Calu3 (cell line): ENCODE measurements at regions not wholly inside any gene's neighbourhood (a gene's known extent, or its start where the extent isn't known, plus 50 kb on each side); places are given as distances from the start of the nearest gene placed in this dataset.

ENCODE experiments used
- BruUV-seq: library from RNA; stranded (reverse); fragments of 400-500 nt; replicated peaks from 2 replicates; lab custom pipeline; 2021; lab: Mats Ljungman, UMichigan
- CTCF ChIA-PET: fragments of 300-600 bp; sonication (Branson Sonifier 250); formaldehyde crosslinking; loops from one replicate; lab custom pipeline; 2022; ENCODE audit warnings: antibody characterized with exemption; lab: Charles Lee
- DNase-seq: peaks from one replicate; pipeline ENCODE4 v3.0.0; 2022
- H3K27ac Mint-ChIP-seq: one replicate; pipeline ENCODE4 v1.8.0; 2022; ENCODE audit warnings: mixed read lengths; ENCODE audit not compliant: unreplicated experiment
- H3K27me3 Mint-ChIP-seq: one replicate; pipeline ENCODE4 v1.8.0; 2022; ENCODE audit warnings: mixed read lengths; ENCODE audit not compliant: unreplicated experiment
- H3K36me3 Mint-ChIP-seq: one replicate; pipeline ENCODE4 v1.8.0; 2022; ENCODE audit warnings: mild to moderate bottlenecking, moderate library complexity, mixed read lengths; ENCODE audit not compliant: insufficient read depth, unreplicated experiment
- H3K4me1 Mint-ChIP-seq: one replicate; pipeline ENCODE4 v1.8.0; 2022; ENCODE audit warnings: mild to moderate bottlenecking, low read depth, mixed read lengths; ENCODE audit not compliant: unreplicated experiment
- H3K4me3 Mint-ChIP-seq: one replicate; pipeline ENCODE4 v1.8.0; 2022; ENCODE audit warnings: mild to moderate bottlenecking, low read depth, moderate library complexity, mixed read lengths; ENCODE audit not compliant: unreplicated experiment
- H3K9me3 Mint-ChIP-seq: one replicate; pipeline ENCODE4 v1.8.0; 2022; ENCODE audit warnings: low read depth, mixed read lengths; ENCODE audit not compliant: unreplicated experiment
- CTCF ChIP-seq: fragments of 200-600 bp; IDR thresholded peaks from one replicate; pipeline ENCODE4 v1.8.0; 2022; ENCODE audit warnings: antibody characterized with exemption; ENCODE audit not compliant: unreplicated experiment
- intact Hi-C: fragments of 100-400 bp; cut with micrococcal nuclease; formaldehyde crosslinking; loops from one replicate; pipeline ENCODE4 v1.10.0; 2022; ENCODE audit not compliant: unreplicated experiment

GRCh38 chr11:115665175-115665821, 161.1 kb upstream of the CADM1 start:
- H3K4me1 Mint-ChIP-seq: no peaks in the 10 kb centered on the region
- CTCF ChIA-PET: no interaction called here
- intact Hi-C loops: no loop called here
- H3K27me3 Mint-ChIP-seq: no peaks in the 10 kb centered on the region
- H3K9me3 Mint-ChIP-seq: peaks cover 5% of the 10 kb centered on the region
- H3K36me3 Mint-ChIP-seq: no peaks in the 10 kb centered on the region
- no peak for TF ChIP-seq CTCF
- DNase-seq: no peak
- no peak overlapping the region for H3K4me3 Mint-ChIP-seq
- BruUV-seq: no TSS peak
- no peak overlapping the region for H3K27ac Mint-ChIP-seq

GRCh38 chr11:115664313-115664712, 160.1 kb upstream of the CADM1 start:
- H3K27me3 Mint-ChIP-seq: no peaks in the 10 kb centered on the region
- intact Hi-C loops: no loop called here
- H3K27ac Mint-ChIP-seq: no peak overlapping the region
- no peak for DNase-seq
- H3K4me1 Mint-ChIP-seq: no peaks in the 10 kb centered on the region
- BruUV-seq: no TSS peak
- peaks cover 5% of the 10 kb centered on the region for H3K9me3 Mint-ChIP-seq
- CTCF ChIA-PET: no interaction called here
- H3K36me3 Mint-ChIP-seq: no peaks in the 10 kb centered on the region
- TF ChIP-seq CTCF: no peak
- no peak overlapping the region for H3K4me3 Mint-ChIP-seq

- no peak overlapping the region for H3K27ac Mint-ChIP-seq
- no peak overlapping the region for H3K4me3 Mint-ChIP-seq
- CTCF ChIA-PET: no interaction called here
- H3K4me1 Mint-ChIP-seq: no peaks in the 10 kb centered on the region
- no peak for TF ChIP-seq CTCF
- H3K27me3 Mint-ChIP-seq: no peaks in the 10 kb centered on the region
- intact Hi-C loops: no loop called here
- no TSS peak for BruUV-seq
- DNase-seq: no peak
- no peaks in the 10 kb centered on the region for H3K36me3 Mint-ChIP-seq
- peaks cover 5% of the 10 kb centered on the region for H3K9me3 Mint-ChIP-seq
These were observed 159.6 kb upstream of the CADM1 start for GRCh38 chr11:115663790-115664189.

- H3K4me1 Mint-ChIP-seq: no peaks in the 10 kb centered on the region
These were observed 156.0 kb upstream of the CADM1 start for GRCh38 chr11:115660030-115660805.

More at GRCh38 chr11:115660030-115660805, 156.0 kb upstream of the CADM1 start:
- no peak for TF ChIP-seq CTCF
- Mint-ChIP-seq H3K27ac (no peak overlapping the region), H3K4me3 (no peak overlapping the region), H3K36me3 (no peaks in the 10 kb centered on the region), H3K9me3 (peaks cover 3% of the 10 kb centered on the region), H3K27me3 (no peaks in the 10 kb centered on the region)
- intact Hi-C loops: no loop called here
- no TSS peak for BruUV-seq
- CTCF ChIA-PET: interaction anchor here (0.6 kb wide), 1 partner anchor 57 kb away, joined by 7 read pairs; no protein-coding TSS in a partner anchor
- no peak for DNase-seq
